ENCODE measurements at regions not wholly inside any gene's neighbourhood (a gene's known extent, or its start where the extent isn't known, plus 50 kb on each side); places are given as distances from the start of the nearest gene placed in this dataset.

DNA sequence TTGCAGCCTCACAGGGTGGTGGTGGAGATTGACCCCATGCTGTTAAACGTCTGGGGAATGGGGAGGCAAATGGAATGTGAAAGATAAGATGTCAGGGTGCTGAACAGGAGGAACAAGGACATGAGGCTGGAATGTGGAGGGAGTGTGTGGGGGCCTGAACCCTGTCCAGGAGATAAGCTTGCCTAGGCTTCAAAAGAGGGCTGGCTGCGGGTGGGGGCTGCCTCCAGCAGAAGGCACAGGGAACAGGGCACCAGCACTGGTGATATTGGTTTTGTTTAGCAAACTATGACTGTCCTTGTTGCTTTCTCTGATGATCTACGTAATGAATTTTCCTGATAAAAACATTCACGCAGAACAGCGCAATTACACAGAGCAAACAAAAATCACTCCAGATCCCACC lies 52.4 kb upstream of the LRP8 start:
- TF ChIP-seq, protein P1, sequence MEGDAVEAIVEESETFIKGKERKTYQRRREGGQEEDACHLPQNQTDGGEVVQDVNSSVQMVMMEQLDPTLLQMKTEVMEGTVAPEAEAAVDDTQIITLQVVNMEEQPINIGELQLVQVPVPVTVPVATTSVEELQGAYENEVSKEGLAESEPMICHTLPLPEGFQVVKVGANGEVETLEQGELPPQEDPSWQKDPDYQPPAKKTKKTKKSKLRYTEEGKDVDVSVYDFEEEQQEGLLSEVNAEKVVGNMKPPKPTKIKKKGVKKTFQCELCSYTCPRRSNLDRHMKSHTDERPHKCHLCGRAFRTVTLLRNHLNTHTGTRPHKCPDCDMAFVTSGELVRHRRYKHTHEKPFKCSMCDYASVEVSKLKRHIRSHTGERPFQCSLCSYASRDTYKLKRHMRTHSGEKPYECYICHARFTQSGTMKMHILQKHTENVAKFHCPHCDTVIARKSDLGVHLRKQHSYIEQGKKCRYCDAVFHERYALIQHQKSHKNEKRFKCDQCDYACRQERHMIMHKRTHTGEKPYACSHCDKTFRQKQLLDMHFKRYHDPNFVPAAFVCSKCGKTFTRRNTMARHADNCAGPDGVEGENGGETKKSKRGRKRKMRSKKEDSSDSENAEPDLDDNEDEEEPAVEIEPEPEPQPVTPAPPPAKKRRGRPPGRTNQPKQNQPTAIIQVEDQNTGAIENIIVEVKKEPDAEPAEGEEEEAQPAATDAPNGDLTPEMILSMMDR (tag by site-specific recombination; IDR thresholded peaks at IDR 0.05): no peak
- no peak for TF ChIP-seq ZNF792 (tag by site-specific recombination; IDR thresholded peaks at IDR 0.05)
- TF ChIP-seq, protein P2, sequence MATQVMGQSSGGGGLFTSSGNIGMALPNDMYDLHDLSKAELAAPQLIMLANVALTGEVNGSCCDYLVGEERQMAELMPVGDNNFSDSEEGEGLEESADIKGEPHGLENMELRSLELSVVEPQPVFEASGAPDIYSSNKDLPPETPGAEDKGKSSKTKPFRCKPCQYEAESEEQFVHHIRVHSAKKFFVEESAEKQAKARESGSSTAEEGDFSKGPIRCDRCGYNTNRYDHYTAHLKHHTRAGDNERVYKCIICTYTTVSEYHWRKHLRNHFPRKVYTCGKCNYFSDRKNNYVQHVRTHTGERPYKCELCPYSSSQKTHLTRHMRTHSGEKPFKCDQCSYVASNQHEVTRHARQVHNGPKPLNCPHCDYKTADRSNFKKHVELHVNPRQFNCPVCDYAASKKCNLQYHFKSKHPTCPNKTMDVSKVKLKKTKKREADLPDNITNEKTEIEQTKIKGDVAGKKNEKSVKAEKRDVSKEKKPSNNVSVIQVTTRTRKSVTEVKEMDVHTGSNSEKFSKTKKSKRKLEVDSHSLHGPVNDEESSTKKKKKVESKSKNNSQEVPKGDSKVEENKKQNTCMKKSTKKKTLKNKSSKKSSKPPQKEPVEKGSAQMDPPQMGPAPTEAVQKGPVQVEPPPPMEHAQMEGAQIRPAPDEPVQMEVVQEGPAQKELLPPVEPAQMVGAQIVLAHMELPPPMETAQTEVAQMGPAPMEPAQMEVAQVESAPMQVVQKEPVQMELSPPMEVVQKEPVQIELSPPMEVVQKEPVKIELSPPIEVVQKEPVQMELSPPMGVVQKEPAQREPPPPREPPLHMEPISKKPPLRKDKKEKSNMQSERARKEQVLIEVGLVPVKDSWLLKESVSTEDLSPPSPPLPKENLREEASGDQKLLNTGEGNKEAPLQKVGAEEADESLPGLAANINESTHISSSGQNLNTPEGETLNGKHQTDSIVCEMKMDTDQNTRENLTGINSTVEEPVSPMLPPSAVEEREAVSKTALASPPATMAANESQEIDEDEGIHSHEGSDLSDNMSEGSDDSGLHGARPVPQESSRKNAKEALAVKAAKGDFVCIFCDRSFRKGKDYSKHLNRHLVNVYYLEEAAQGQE (tag by site-specific recombination; IDR thresholded peaks at IDR 0.05): no peak
- no peak for TF ChIP-seq GLI4 (tag by site-specific recombination; IDR thresholded peaks at IDR 0.05)
- TF ChIP-seq, protein P3, sequence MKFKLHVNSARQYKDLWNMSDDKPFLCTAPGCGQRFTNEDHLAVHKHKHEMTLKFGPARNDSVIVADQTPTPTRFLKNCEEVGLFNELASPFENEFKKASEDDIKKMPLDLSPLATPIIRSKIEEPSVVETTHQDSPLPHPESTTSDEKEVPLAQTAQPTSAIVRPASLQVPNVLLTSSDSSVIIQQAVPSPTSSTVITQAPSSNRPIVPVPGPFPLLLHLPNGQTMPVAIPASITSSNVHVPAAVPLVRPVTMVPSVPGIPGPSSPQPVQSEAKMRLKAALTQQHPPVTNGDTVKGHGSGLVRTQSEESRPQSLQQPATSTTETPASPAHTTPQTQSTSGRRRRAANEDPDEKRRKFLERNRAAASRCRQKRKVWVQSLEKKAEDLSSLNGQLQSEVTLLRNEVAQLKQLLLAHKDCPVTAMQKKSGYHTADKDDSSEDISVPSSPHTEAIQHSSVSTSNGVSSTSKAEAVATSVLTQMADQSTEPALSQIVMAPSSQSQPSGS (tag by site-specific recombination; IDR thresholded peaks at IDR 0.05; ENCODE audit: low read depth): no peak
- TF ChIP-seq SP7 (tag by site-specific recombination; IDR thresholded peaks at IDR 0.05): no peak
- TF ChIP-seq ZBTB8A (tag by site-specific recombination; IDR thresholded peaks at IDR 0.05): no peak
- TF ChIP-seq YY1 (tag by site-specific recombination; IDR thresholded peaks at IDR 0.05): no peak
- TF ChIP-seq, protein P4, sequence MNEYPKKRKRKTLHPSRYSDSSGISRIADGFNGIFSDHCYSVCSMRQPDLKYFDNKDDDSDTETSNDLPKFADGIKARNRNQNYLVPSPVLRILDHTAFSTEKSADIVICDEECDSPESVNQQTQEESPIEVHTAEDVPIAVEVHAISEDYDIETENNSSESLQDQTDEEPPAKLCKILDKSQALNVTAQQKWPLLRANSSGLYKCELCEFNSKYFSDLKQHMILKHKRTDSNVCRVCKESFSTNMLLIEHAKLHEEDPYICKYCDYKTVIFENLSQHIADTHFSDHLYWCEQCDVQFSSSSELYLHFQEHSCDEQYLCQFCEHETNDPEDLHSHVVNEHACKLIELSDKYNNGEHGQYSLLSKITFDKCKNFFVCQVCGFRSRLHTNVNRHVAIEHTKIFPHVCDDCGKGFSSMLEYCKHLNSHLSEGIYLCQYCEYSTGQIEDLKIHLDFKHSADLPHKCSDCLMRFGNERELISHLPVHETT (tag by site-specific recombination; IDR thresholded peaks at IDR 0.05): no peak
